ENCODE measurements at regions not wholly inside any gene's neighbourhood (a gene's known extent, or its start where the extent isn't known, plus 50 kb on each side); places are given as distances from the start of the nearest gene placed in this dataset.

GRCh38 chr13:70812481-70812880 is 704.2 kb upstream of the KLHL1 start:
- Histone ChIP-seq H3K9me3 (ENCODE audit: low read length) (peaks cover 9% of the 10 kb centered on the region), H3K27me3 (ENCODE audit: low read length) (no peaks in the 10 kb centered on the region), H3K9ac (ENCODE audit: low read length) (no peak overlapping the region), H2AFZ (ENCODE audit: low read length) (no peak overlapping the region), H3K36me3 (ENCODE audit: insufficient read depth, low read length) (no peaks in the 10 kb centered on the region), H3K27ac (ENCODE audit: low read length) (no peak overlapping the region), H4K20me1 (ENCODE audit: insufficient read depth, low read depth, low read length) (no peaks in the 10 kb centered on the region), H3K4me2 (ENCODE audit: low read depth, low read length, poor library complexity, severe bottlenecking) (no peak overlapping the region), H3K79me2 (ENCODE audit: low read length) (no peaks in the 10 kb centered on the region), H3K9me2 (replicated peaks; ENCODE audit: insufficient read depth, low read length) (no peaks in the 10 kb centered on the region), H3K4me3 (ENCODE audit: low read length) (no peak overlapping the region), H3K4me1 (ENCODE audit: low read length) (no peaks in the 10 kb centered on the region)
- no peak for DNase-seq

- Histone ChIP-seq H3K27me3 (ENCODE audit: low read length) (no peaks in the 10 kb centered on the region), H3K9me3 (ENCODE audit: low read length) (peaks cover 5% of the 10 kb centered on the region), H2AFZ (ENCODE audit: low read length) (no peak overlapping the region), H4K20me1 (ENCODE audit: insufficient read depth, low read depth, low read length) (no peaks in the 10 kb centered on the region), H3K4me1 (ENCODE audit: low read length) (no peaks in the 10 kb centered on the region), H3K9ac (ENCODE audit: low read length) (no peak overlapping the region), H3K36me3 (ENCODE audit: insufficient read depth, low read length) (no peaks in the 10 kb centered on the region), H3K4me3 (ENCODE audit: low read length) (no peak overlapping the region), H3K79me2 (ENCODE audit: low read length) (no peaks in the 10 kb centered on the region), H3K27ac (ENCODE audit: low read length) (no peak overlapping the region), H3K4me2 (ENCODE audit: low read depth, low read length, poor library complexity, severe bottlenecking) (no peak overlapping the region), H3K9me2 (replicated peaks; ENCODE audit: insufficient read depth, low read length) (no peaks in the 10 kb centered on the region)
- no peak for DNase-seq
Observed at GRCh38 chr13:70809588-70809987, 701.3 kb upstream of the KLHL1 start.

GRCh38 chr13:70798385-70798784 is 690.1 kb upstream of the KLHL1 start:
- no peak for DNase-seq

GRCh38 chr13:70795484-70795883 is 687.2 kb upstream of the KLHL1 start:
- Histone ChIP-seq H2AFZ (ENCODE audit: low read length) (no peak overlapping the region), H4K20me1 (ENCODE audit: insufficient read depth, low read depth, low read length) (no peaks in the 10 kb centered on the region), H3K4me2 (ENCODE audit: low read depth, low read length, poor library complexity, severe bottlenecking) (no peak overlapping the region), H3K36me3 (ENCODE audit: insufficient read depth, low read length) (no peaks in the 10 kb centered on the region), H3K79me2 (ENCODE audit: low read length) (no peaks in the 10 kb centered on the region), H3K4me1 (ENCODE audit: low read length) (no peaks in the 10 kb centered on the region), H3K27ac (ENCODE audit: low read length) (no peak overlapping the region), H3K9me2 (replicated peaks; ENCODE audit: insufficient read depth, low read length) (no peaks in the 10 kb centered on the region), H3K4me3 (ENCODE audit: low read length) (no peak overlapping the region), H3K9me3 (ENCODE audit: low read length) (no peaks in the 10 kb centered on the region; the same call in 1 of the 2 replicates), H3K9ac (ENCODE audit: low read length) (no peak overlapping the region), H3K27me3 (ENCODE audit: low read length) (no peaks in the 10 kb centered on the region)
- DNase-seq, result no peak

More at GRCh38 chr13:70798385-70798784, 690.1 kb upstream of the KLHL1 start:
- Histone ChIP-seq H2AFZ (ENCODE audit: low read length) (no peak overlapping the region), H3K27me3 (ENCODE audit: low read length) (no peaks in the 10 kb centered on the region), H3K36me3 (ENCODE audit: insufficient read depth, low read length) (no peaks in the 10 kb centered on the region), H3K79me2 (ENCODE audit: low read length) (no peaks in the 10 kb centered on the region), H3K4me1 (ENCODE audit: low read length) (no peaks in the 10 kb centered on the region), H3K9ac (ENCODE audit: low read length) (no peak overlapping the region), H3K27ac (ENCODE audit: low read length) (no peak overlapping the region), H4K20me1 (ENCODE audit: insufficient read depth, low read depth, low read length) (no peaks in the 10 kb centered on the region), H3K9me2 (replicated peaks; ENCODE audit: insufficient read depth, low read length) (no peaks in the 10 kb centered on the region), H3K4me3 (ENCODE audit: low read length) (no peak overlapping the region), H3K4me2 (ENCODE audit: low read depth, low read length, poor library complexity, severe bottlenecking) (no peak overlapping the region), H3K9me3 (ENCODE audit: low read length) (peaks cover 3% of the 10 kb centered on the region; the same call in 1 of the 2 replicates)

- Histone ChIP-seq H3K9ac (ENCODE audit: low read length) (no peak overlapping the region), H3K4me3 (ENCODE audit: low read length) (no peak overlapping the region), H3K27me3 (ENCODE audit: low read length) (no peaks in the 10 kb centered on the region), H2AFZ (ENCODE audit: low read length) (no peak overlapping the region), H3K36me3 (ENCODE audit: insufficient read depth, low read length) (no peaks in the 10 kb centered on the region), H3K9me2 (replicated peaks; ENCODE audit: insufficient read depth, low read length) (no peaks in the 10 kb centered on the region), H3K79me2 (ENCODE audit: low read length) (no peaks in the 10 kb centered on the region), H3K4me2 (ENCODE audit: low read depth, low read length, poor library complexity, severe bottlenecking) (no peak overlapping the region), H3K4me1 (ENCODE audit: low read length) (no peaks in the 10 kb centered on the region), H3K9me3 (ENCODE audit: low read length) (no peaks in the 10 kb centered on the region), H3K27ac (ENCODE audit: low read length) (no peak overlapping the region), H4K20me1 (ENCODE audit: insufficient read depth, low read depth, low read length) (no peaks in the 10 kb centered on the region)
- no peak for DNase-seq
Observed at GRCh38 chr13:70792121-70792520, 683.9 kb upstream of the KLHL1 start.

GRCh38 chr13:70789751-70790150 is 681.5 kb upstream of the KLHL1 start:
- Histone ChIP-seq H2AFZ (ENCODE audit: low read length) (no peak overlapping the region), H3K27ac (ENCODE audit: low read length) (no peak overlapping the region), H4K20me1 (ENCODE audit: insufficient read depth, low read depth, low read length) (no peaks in the 10 kb centered on the region), H3K9ac (ENCODE audit: low read length) (no peak overlapping the region), H3K79me2 (ENCODE audit: low read length) (no peaks in the 10 kb centered on the region), H3K36me3 (ENCODE audit: insufficient read depth, low read length) (no peaks in the 10 kb centered on the region), H3K4me1 (ENCODE audit: low read length) (no peaks in the 10 kb centered on the region), H3K4me2 (ENCODE audit: low read depth, low read length, poor library complexity, severe bottlenecking) (no peak overlapping the region), H3K27me3 (ENCODE audit: low read length) (no peaks in the 10 kb centered on the region), H3K4me3 (ENCODE audit: low read length) (no peak overlapping the region), H3K9me3 (ENCODE audit: low read length) (peaks cover 1% of the 10 kb centered on the region; the same call in 1 of the 2 replicates), H3K9me2 (replicated peaks; ENCODE audit: insufficient read depth, low read length) (no peaks in the 10 kb centered on the region)
- no peak for DNase-seq

- Histone ChIP-seq H3K4me1 (ENCODE audit: low read length) (no peaks in the 10 kb centered on the region), H3K9me3 (ENCODE audit: low read length) (peaks cover 2% of the 10 kb centered on the region; the same call in 1 of the 2 replicates), H4K20me1 (ENCODE audit: insufficient read depth, low read depth, low read length) (no peaks in the 10 kb centered on the region), H3K36me3 (ENCODE audit: insufficient read depth, low read length) (no peaks in the 10 kb centered on the region), H3K9me2 (replicated peaks; ENCODE audit: insufficient read depth, low read length) (no peaks in the 10 kb centered on the region), H3K27me3 (ENCODE audit: low read length) (no peaks in the 10 kb centered on the region), H3K79me2 (ENCODE audit: low read length) (no peaks in the 10 kb centered on the region), H3K9ac (ENCODE audit: low read length) (no peak overlapping the region), H3K4me3 (ENCODE audit: low read length) (no peak overlapping the region), H3K27ac (ENCODE audit: low read length) (no peak overlapping the region), H3K4me2 (ENCODE audit: low read depth, low read length, poor library complexity, severe bottlenecking) (no peak overlapping the region), H2AFZ (ENCODE audit: low read length) (no peak overlapping the region)
- no peak for DNase-seq
Observed at GRCh38 chr13:70788074-70788473, 679.8 kb upstream of the KLHL1 start.

GRCh38 chr13:70784207-70784989 is 676.1 kb upstream of the KLHL1 start:
- no peaks in the 10 kb centered on the region for H4K20me1 ChIP-seq (ENCODE audit: insufficient read depth, low read depth, low read length)
- no peak for DNase-seq
- no peak overlapping the region for H3K27ac ChIP-seq (ENCODE audit: low read length)
- no peaks in the 10 kb centered on the region for H3K9me2 ChIP-seq (replicated peaks; ENCODE audit: insufficient read depth, low read length)
- no peak overlapping the region for H3K9ac ChIP-seq (ENCODE audit: low read length)
- H2AFZ ChIP-seq (ENCODE audit: low read length), result no peak overlapping the region
- H3K79me2 ChIP-seq (ENCODE audit: low read length), result no peaks in the 10 kb centered on the region
- no peak overlapping the region for H3K4me3 ChIP-seq (ENCODE audit: low read length)
- no peak overlapping the region for H3K4me2 ChIP-seq (ENCODE audit: low read depth, low read length, poor library complexity, severe bottlenecking)
- no peaks in the 10 kb centered on the region for H3K36me3 ChIP-seq (ENCODE audit: insufficient read depth, low read length)
- no peaks in the 10 kb centered on the region for H3K4me1 ChIP-seq (ENCODE audit: low read length)
- H3K9me3 ChIP-seq (ENCODE audit: low read length), result peaks cover 2% of the 10 kb centered on the region; the same call in 1 of the 2 replicates
- H3K27me3 ChIP-seq (ENCODE audit: low read length), result no peaks in the 10 kb centered on the region

Measured in Karpas-422 (cell line).